C4-2B (cell line): ENCODE measurements at regions not wholly inside any gene's neighbourhood (a gene's known extent, or its start where the extent isn't known, plus 50 kb on each side); places are given as distances from the start of the nearest gene placed in this dataset.

ENCODE experiments used
- H3K27ac ChIP-seq: fragments of 450-650 bp; 2 replicates; pipeline ENCODE4 v1.5.1; 2017
- ZFX ChIP-seq: fragments of 450-650 bp; IDR thresholded peaks from 2 replicates; pipeline ENCODE4 v1.6.1; 2017
- TF ChIP-seq, protein P1 (sequence below): fragments of 450-650 bp; conservative IDR thresholded peaks from 2 replicates; pipeline ENCODE4 v1.5.1; 2017; ENCODE audit warnings: mild to moderate bottlenecking

GRCh38 chr17:52276381-52277008, 118.0 kb upstream of the CA10 start:
- no peak overlapping the region for H3K27ac ChIP-seq
- no peak for TF ChIP-seq ZFX
- TF ChIP-seq, protein P1, sequence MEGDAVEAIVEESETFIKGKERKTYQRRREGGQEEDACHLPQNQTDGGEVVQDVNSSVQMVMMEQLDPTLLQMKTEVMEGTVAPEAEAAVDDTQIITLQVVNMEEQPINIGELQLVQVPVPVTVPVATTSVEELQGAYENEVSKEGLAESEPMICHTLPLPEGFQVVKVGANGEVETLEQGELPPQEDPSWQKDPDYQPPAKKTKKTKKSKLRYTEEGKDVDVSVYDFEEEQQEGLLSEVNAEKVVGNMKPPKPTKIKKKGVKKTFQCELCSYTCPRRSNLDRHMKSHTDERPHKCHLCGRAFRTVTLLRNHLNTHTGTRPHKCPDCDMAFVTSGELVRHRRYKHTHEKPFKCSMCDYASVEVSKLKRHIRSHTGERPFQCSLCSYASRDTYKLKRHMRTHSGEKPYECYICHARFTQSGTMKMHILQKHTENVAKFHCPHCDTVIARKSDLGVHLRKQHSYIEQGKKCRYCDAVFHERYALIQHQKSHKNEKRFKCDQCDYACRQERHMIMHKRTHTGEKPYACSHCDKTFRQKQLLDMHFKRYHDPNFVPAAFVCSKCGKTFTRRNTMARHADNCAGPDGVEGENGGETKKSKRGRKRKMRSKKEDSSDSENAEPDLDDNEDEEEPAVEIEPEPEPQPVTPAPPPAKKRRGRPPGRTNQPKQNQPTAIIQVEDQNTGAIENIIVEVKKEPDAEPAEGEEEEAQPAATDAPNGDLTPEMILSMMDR = no peak

DNA sequence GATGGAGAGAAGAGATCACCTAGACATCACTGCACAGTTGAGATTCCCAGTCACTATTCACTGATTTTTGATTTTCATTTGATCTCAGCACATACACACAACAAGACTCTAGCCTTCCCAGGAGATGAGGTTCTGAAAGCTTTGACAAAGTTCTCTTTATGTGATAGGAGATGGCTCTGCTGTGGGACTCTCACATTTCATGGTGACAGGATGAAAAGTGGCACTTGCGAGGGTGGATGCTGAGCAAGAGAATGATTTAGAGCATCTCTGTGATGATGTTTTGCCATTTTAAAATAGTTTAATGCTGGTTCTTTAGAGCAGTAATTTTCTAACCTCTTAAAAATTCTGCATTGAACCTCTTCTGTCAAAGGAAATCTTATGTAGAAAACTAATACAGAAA, 113.3 kb upstream of the CA10 start:
- TF ChIP-seq, protein P1 = no peak
- no peak for TF ChIP-seq ZFX
- no peak overlapping the region for H3K27ac ChIP-seq

- TF ChIP-seq, protein P1 = no peak
- TF ChIP-seq ZFX = no peak
- H3K27ac ChIP-seq = no peak overlapping the region
Observed at GRCh38 chr17:52255347-52255746, 96.8 kb upstream of the CA10 start.

GRCh38 chr17:52244689-52245088, 86.2 kb upstream of the CA10 start:
- TF ChIP-seq, protein P1 = no peak
- no peak for TF ChIP-seq ZFX
- H3K27ac ChIP-seq = no peak overlapping the region

GRCh38 chr17:52242268-52242667, 83.8 kb upstream of the CA10 start:
- no peak overlapping the region for H3K27ac ChIP-seq
- TF ChIP-seq ZFX = no peak
- TF ChIP-seq, protein P1 = no peak

GRCh38 chr17:52237151-52237550, 78.6 kb upstream of the CA10 start:
- no peak overlapping the region for H3K27ac ChIP-seq
- TF ChIP-seq, protein P1 = no peak
- TF ChIP-seq ZFX = no peak

DNA sequence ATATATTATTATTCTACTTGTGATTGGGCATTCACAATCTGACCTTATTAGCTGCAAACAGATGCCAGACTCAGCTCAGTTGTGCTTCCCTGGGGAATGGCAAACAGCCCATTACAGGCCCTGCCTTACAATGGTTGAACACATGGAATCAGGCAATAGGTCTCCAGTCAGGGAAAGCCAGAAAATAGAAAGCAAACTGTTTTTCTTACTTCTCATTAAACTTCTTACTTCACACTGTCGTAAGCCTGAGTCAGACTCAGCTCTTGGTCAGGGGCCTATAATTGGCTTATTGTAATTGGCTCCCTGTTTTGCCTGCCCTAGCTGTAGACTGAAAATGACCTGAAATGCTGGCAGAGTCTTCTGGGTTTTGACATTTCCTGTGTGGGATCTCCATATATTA, 77.0 kb upstream of the CA10 start:
- TF ChIP-seq ZFX = no peak
- TF ChIP-seq, protein P1 = no peak
- H3K27ac ChIP-seq = no peak overlapping the region
